ENCODE measurements at regions not wholly inside any gene's neighbourhood (a gene's known extent, or its start where the extent isn't known, plus 50 kb on each side); places are given as distances from the start of the nearest gene placed in this dataset.

DNA sequence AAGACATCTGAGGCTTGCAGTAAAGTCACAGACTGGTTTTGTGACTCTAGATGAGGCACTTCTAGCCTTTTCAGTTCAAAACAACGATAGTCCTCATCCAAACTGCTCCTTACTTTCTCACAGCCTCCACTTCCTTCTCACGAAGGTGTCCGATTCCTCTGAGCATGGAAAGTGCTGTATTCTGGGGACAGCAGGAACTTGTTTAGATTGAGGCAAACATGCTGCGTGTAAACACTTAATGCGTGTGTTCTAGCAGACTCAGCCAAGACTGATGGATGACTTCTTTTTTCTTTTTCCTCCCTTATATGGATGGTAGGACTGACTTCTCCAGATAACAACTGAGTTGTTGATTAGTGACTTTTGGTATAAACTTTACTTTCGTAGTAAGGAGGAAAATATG is 80.2 kb upstream of the PRDM1 start:
- Histone ChIP-seq H3K4me2 (ENCODE audit: low read length) (no peak overlapping the region), H3K9me3 (ENCODE audit: control insufficient read depth, insufficient read depth, low read length) (no peaks in the 10 kb centered on the region), H4K20me1 (ENCODE audit: control insufficient read depth, insufficient read depth, low read depth, low read length) (no peaks in the 10 kb centered on the region), H3K36me3 (ENCODE audit: control insufficient read depth, low read length) (no peaks in the 10 kb centered on the region), H3K9me2 (replicated peaks; ENCODE audit: control insufficient read depth, low read length) (no peaks in the 10 kb centered on the region), H3K4me1 (ENCODE audit: control insufficient read depth, low read length) (no peaks in the 10 kb centered on the region), H3K27ac (ENCODE audit: low read depth, low read length) (no peak overlapping the region), H3F3A (ENCODE audit: control insufficient read depth, insufficient read depth) (no peaks in the 10 kb centered on the region), H3K27me3 (ENCODE audit: control insufficient read depth, low read length) (no peaks in the 10 kb centered on the region), H3K79me2 (ENCODE audit: control insufficient read depth, low read length) (no peaks in the 10 kb centered on the region), H3K4me3 (ENCODE audit: low read length) (no peak overlapping the region)
- TF ChIP-seq, protein P1, sequence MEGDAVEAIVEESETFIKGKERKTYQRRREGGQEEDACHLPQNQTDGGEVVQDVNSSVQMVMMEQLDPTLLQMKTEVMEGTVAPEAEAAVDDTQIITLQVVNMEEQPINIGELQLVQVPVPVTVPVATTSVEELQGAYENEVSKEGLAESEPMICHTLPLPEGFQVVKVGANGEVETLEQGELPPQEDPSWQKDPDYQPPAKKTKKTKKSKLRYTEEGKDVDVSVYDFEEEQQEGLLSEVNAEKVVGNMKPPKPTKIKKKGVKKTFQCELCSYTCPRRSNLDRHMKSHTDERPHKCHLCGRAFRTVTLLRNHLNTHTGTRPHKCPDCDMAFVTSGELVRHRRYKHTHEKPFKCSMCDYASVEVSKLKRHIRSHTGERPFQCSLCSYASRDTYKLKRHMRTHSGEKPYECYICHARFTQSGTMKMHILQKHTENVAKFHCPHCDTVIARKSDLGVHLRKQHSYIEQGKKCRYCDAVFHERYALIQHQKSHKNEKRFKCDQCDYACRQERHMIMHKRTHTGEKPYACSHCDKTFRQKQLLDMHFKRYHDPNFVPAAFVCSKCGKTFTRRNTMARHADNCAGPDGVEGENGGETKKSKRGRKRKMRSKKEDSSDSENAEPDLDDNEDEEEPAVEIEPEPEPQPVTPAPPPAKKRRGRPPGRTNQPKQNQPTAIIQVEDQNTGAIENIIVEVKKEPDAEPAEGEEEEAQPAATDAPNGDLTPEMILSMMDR (IDR thresholded peaks at IDR 0.05; ENCODE audit: low read depth, low read length, poor library complexity, severe bottlenecking), result no peak
- no peak for TF ChIP-seq EZH2phosphoT487 (IDR thresholded peaks at IDR 0.05; ENCODE audit: borderline replicate concordance, low read length)

DNA sequence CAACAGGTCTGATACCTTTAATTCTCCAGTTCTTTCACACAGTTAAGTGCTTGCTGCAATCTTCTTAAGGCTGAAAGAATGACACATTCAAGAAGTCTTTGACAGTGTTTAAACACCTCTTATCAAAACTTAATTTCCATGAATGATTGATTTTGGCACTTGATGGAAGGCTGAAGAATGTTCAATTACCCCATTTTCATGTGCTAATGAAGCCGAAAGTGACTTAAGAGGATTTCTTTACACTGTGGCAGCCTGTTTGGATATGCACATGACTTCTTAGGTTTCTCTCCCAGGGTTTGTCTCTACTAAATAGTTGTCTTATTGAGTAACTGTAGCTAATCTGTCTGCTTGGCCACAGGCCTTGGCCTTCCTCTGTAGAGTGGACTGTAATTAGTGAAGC is 81.1 kb upstream of the PRDM1 start:
- H4K20me1 ChIP-seq (ENCODE audit: control insufficient read depth, insufficient read depth, low read depth, low read length), result no peaks in the 10 kb centered on the region
- H3F3A ChIP-seq (ENCODE audit: control insufficient read depth, insufficient read depth), result no peaks in the 10 kb centered on the region
- no peaks in the 10 kb centered on the region for H3K9me2 ChIP-seq (replicated peaks; ENCODE audit: control insufficient read depth, low read length)
- H3K4me2 ChIP-seq (ENCODE audit: low read length), result no peak overlapping the region
- H3K79me2 ChIP-seq (ENCODE audit: control insufficient read depth, low read length), result no peaks in the 10 kb centered on the region
- H3K27me3 ChIP-seq (ENCODE audit: control insufficient read depth, low read length), result no peaks in the 10 kb centered on the region
- no peak overlapping the region for H3K27ac ChIP-seq (ENCODE audit: low read depth, low read length)
- no peaks in the 10 kb centered on the region for H3K36me3 ChIP-seq (ENCODE audit: control insufficient read depth, low read length)
- H3K4me1 ChIP-seq (ENCODE audit: control insufficient read depth, low read length), result no peaks in the 10 kb centered on the region
- H3K4me3 ChIP-seq (ENCODE audit: low read length), result no peak overlapping the region
- H3K9me3 ChIP-seq (ENCODE audit: control insufficient read depth, insufficient read depth, low read length), result no peaks in the 10 kb centered on the region
- TF ChIP-seq EZH2phosphoT487 (IDR thresholded peaks at IDR 0.05; ENCODE audit: borderline replicate concordance, low read length), result no peak
- TF ChIP-seq, protein P1 (IDR thresholded peaks at IDR 0.05; ENCODE audit: low read depth, low read length, poor library complexity, severe bottlenecking), result no peak

GRCh38 chr6:106003268-106003987 is 82.7 kb upstream of the PRDM1 start:
- H3K9me2 ChIP-seq (replicated peaks; ENCODE audit: control insufficient read depth, low read length), result no peaks in the 10 kb centered on the region
- H3K4me3 ChIP-seq (ENCODE audit: low read length), result no peak overlapping the region
- no peaks in the 10 kb centered on the region for H3K36me3 ChIP-seq (ENCODE audit: control insufficient read depth, low read length)
- no peaks in the 10 kb centered on the region for H4K20me1 ChIP-seq (ENCODE audit: control insufficient read depth, insufficient read depth, low read depth, low read length)
- H3K79me2 ChIP-seq (ENCODE audit: control insufficient read depth, low read length), result no peaks in the 10 kb centered on the region
- TF ChIP-seq, protein P1 (IDR thresholded peaks at IDR 0.05; ENCODE audit: low read depth, low read length, poor library complexity, severe bottlenecking), result no peak
- TF ChIP-seq EZH2phosphoT487 (IDR thresholded peaks at IDR 0.05; ENCODE audit: borderline replicate concordance, low read length), result no peak
- no peaks in the 10 kb centered on the region for H3K9me3 ChIP-seq (ENCODE audit: control insufficient read depth, insufficient read depth, low read length)
- H3K27ac ChIP-seq (ENCODE audit: low read depth, low read length), result no peak overlapping the region
- no peaks in the 10 kb centered on the region for H3F3A ChIP-seq (ENCODE audit: control insufficient read depth, insufficient read depth)
- no peaks in the 10 kb centered on the region for H3K4me1 ChIP-seq (ENCODE audit: control insufficient read depth, low read length)
- H3K4me2 ChIP-seq (ENCODE audit: low read length), result no peak overlapping the region
- no peaks in the 10 kb centered on the region for H3K27me3 ChIP-seq (ENCODE audit: control insufficient read depth, low read length)

All from DOHH2 (cell line).